IPS-NIHi7 (cell line): ENCODE measurements at regions not wholly inside any gene's neighbourhood (a gene's known extent, or its start where the extent isn't known, plus 50 kb on each side); places are given as distances from the start of the nearest gene placed in this dataset.

ENCODE experiments used
- DNase-seq: peaks from one replicate; pipeline ENCODE4 v3.0.0; 2012; ENCODE audit warnings: mixed read lengths; ENCODE audit errors: extremely low spot score

DNA sequence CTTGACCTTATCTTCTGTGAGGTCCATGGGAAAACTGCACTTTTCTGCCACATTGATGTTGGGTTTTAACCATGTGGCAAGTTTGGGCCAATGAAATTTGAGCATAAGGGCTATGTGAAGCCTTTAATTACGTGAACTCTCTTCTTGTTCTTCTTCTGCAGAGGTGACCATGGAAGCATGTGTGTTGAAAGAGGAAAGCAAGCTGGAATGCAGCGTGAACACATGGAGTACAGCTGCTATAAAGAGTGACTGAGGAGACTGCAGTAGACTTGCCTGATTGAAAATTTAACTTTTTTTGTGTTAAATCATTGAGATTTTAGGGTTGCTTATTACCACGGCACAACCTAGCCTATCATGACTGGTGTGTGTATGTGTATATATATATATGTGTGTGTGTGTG, 347.3 kb downstream of the ZIC1 start:
- no peak for DNase-seq

DNA sequence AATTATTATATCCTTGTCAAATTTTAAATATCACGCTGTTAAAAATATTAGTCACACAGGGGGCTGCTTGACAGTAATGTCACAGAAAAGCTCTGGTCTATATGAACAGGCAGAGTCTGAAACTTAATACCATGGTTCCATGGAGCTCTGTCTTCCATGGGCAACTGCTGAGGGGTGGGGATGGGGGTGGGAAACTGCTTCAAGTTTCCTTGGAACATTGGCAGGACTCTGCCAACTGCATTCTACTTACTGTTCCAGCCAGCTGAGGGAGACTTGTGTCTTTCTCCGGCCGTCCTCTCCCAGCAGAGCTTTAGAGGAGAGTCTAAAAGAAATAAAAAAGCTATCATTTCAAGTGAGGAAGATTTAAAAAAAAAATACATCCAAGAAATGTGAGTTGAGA, 348.7 kb downstream of the ZIC1 start:
- DNase-seq, result no peak

DNA sequence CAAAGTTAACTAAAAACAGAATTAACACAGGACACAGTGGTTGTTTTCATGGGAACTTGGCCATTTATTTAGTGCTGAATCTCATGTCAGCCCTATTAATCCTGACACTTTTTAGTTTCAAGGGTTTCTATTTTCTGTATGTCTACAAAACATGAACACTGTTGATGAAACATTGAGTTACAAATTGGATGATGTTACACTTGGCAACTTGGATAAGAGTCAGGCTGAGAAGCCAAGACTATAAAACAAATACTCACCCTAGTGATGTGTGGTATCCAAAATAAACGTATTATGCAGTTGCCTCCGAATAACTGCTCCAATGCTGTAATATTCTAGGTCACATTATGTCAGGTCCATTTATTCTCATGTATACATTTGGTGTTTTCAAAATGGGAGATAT, 349.6 kb downstream of the ZIC1 start:
- no peak for DNase-seq

DNA sequence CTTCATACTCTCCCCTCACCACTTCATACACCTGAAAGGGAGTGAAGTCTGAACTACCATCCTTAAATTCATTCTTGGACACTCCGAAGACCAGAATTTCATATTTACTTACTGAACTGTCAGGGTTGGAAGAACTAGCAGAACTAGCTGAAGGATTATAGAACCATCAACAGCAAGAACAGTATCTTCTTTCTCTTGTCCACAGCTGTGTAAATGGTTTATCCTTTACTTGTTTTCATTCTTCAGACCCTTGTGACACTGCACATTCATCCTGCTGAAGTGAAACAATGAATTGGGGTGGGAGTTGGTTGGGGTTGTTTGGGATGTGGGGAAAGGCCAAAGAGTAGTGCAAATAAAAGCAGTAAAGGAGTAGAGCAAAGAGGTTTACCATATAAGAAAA, 350.9 kb downstream of the ZIC1 start:
- no peak for DNase-seq

DNA sequence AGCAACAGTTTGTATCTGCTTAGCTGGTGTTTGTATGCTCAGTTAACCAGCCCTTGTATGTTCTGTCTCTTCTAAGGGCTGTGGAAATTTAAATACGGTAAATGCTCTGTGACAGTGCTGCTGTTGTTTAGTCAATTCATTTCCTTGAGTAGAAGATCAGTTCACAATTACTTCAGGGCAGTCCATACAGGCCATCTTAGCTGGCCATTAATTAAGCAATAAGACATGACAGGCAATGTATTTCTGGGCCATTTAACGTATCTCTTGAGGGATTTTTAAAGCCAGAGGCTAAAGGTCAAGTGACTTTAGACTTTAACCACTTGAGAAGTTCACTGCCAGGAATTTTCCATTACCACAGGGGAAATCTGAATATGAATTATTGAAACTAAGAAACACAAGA, 351.8 kb downstream of the ZIC1 start:
- no peak for DNase-seq

DNA sequence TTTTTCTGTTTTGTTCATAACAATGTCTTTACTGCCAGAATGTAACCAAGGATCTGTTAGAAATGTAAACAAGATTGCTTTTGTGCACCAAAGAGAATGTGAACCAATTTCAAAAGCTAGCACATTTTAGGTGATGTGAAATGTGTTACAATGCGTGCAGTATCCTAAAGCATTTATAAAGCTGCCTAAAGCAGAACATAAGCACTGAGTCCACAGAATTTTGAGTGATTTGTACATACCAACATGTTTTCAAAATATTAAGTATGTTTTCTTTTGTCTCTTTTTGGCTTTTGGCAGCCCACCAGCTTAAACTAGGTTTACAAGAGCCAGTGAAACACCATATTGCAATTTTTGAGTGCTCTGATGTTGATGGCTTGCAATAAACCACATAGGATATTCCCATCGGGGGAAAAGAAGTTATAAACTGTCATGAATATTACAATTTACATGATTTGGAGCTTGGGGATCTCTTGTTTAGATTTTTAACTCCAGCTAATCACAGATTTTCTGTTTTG, 364.0 kb downstream of the ZIC1 start:
- DNase-seq, result no peak

DNA sequence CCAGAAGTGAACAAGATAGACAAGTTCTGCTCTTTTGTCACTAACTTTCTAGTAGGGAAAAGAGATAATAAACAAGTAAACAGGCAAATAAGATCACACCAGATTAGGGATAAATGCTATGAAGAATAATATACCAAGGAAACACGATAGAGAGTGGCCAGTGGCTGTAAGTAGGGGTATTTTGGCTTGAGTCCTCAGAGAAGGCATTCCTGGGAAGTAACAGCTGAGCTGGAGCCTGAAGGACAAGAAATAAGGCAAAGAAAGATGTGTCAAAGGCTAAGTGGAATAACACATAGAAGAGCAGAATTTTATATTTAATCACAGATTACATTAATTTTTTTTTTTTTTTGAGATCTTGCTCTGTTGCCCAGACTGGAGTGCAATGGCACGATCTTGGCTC, 366.2 kb downstream of the ZIC1 start:
- DNase-seq, result no peak

DNA sequence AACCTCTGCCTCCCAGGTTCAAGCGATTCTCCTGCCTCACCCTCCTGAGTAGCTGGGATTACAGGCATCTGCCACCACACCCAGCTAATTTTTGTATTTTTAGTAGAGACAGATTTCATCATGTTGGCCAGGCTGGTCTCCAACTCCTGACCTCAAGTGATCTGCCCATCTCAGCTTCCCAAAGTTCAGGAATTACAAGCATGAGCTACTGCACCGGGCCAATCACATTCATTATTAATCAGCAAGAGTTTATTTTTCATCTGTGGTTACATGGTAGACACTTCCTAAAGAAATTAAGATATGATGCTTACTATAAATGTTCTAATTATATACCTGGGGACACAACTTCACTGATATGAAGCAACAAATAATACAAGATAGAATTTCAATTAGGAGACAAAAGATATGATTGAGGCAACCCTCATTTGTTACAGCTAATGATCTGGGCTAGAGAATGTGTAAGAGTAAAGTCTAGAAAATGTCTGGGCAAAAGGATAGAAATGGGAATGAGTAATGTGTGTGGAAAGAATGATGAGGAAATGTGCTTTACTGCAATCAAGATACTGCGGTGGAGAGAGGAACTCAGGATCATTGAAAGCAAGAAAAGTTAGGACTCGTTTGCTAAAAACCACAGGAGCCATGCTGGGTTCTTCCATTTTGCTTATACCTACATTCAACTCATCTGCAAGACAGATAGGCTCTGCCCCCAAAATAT, 366.8 kb downstream of the ZIC1 start:
- no peak for DNase-seq

DNA sequence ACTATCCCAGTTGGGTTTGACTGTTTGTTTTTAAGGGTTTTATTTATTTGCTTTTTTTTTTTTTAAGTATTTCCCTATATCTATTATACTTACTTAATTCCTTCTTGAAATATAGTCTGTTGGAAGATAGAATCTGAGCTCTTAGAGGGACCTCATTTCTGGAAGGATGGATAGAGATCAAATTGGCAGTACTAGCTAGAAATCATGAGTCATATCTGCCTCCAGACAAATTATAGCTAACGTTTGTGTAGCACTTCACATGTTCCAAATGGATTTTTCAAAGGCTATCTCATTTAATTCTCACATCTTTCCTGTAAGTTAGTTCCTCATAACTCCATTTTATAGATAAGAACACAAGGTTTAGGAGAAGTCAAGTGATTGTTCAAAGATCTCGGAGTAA, 384.7 kb downstream of the ZIC1 start:
- no peak for DNase-seq

DNA sequence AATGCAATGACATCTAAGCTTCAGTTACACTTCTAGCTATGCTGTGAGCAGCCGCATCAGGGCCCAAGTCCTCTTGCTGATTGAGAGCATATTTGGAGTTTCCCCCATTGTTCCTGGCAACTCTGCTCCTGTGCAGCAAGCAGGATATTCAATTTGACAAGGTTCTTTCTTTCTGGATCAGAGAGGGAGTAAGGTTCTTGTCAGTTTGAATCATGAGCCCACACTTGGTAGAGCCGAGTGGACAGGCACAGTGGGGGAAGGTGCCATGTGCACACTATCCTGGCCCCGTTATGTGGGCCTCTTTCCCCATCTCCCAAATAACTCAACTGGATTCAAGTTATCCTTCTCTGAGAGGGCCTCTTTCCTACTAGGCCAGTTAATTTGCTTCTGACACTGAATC, 385.4 kb downstream of the ZIC1 start:
- no peak for DNase-seq

DNA sequence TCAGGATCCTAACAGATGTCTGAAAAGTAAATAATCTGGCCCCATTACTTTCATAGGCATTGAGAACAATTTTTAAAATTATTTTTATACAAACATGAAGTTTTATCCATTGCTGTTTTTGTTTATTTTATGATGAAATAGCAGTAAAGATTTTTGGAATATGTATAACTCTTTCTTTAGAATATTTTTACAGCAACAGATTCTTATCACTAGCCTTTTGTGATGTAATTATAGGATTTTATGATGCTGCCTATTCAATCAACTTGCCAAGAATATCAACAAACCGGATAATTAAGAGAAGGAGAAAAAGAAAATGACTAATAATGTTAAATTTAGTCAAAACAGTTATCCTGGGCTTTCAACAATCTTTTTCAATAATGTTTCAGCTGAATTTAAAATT, 386.3 kb downstream of the ZIC1 start:
- DNase-seq, result no peak

DNA sequence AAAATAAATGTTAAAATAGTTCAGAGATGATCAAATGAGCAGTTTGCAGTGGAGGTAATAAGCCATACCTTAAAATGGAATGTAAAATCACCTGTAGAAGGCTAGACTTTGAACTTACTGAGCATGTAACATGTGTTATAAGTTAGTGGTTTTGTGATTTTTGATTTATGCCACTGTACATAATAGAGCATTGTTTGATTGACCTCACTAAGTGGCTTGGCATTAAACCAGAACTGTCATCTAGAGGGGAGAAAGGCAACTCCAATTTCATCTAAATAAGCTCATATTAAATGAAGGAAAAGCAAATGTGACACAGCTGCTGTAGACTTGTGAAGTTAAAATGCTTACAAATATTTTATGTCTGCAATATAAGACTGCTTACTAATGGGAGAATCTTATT, 387.9 kb downstream of the ZIC1 start:
- DNase-seq, result no peak

DNA sequence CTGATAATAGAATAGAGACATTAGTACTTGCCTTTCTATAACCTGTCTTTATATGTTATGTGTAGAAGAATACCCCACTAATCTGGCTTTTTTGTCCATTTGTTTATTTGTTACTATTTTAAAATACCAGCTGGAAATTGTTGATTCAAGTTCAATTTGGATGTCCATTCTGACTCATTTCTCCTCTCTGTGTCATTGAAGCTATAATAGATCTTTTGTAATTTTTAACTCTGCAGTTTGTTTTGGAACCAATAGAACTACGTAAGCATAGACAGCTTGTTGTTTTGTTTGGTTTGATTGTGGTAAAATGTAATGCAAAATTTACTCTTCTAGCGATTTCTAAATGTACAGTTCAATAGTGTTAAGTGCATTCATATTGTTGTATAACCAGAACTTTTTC, 390.4 kb downstream of the ZIC1 start:
- DNase-seq, result no peak

DNA sequence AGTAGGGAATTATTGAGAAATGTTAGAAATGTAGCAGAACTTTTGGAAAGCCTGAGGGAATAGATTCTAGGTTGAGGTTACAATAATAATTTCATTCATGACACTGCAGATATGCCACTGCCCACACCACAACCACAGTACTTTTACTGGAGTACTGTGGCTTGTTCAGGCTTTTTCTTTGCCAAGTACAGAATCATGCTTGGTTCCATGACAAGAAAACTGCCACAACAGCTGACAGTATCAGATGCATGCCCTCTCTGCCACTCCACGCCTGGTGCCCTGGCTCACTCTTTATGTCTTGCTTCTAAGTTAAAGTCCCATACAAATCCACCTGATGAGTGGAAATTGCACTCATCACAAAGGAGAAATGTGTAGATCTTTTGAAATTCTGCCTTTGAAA, 398.6 kb downstream of the ZIC1 start:
- no peak for DNase-seq

DNA sequence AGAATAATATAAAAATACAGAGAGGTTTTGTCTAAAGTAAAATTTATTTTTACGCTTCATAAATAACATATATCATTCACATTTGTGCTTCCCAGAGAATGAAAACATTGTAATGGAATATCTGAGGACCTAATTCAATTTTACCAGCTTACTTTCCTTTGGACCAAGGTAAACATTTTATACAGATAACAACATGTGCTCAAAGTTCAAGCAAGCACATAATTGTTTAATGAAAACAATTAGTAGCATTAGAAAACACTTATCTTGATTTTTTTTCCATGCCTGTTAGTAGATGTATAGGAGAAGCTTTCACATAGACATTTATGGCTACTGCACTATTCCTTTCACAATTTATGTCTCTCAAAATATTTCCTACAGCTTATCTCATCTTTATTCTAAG, 400.0 kb downstream of the ZIC1 start:
- no peak for DNase-seq

DNA sequence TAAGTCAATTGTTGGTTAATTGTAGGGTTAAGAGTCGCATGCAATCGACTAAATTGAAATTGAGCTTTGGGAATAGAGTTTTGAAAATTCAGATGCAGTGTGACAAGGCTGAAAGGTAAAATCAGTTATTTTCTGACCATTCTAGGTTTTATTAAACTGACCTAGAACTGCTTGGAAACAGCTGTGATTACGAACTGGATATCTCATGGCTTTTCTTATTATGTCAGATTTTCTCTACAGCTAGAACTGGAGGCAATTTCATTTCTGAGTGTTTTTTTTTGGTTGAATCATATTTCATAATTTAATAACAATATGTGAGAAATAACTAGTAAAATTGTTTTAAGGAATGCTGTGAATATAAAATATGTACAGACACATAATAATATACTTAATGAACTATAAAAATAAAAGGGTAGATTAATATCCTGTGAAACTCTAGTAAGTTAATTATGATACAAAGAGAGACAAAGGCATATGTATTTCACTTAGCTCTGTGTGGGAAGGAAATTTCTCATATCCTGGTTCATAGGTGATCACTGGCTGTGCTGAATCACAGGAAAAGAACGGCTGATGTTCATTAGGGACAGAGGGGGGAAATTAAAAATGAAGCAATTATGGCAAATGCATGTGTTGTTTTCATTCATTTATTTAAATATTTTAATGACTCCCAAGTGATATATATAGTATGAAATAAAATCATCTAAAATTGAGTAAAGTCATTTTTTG, 403.2 kb downstream of the ZIC1 start:
- no peak for DNase-seq

DNA sequence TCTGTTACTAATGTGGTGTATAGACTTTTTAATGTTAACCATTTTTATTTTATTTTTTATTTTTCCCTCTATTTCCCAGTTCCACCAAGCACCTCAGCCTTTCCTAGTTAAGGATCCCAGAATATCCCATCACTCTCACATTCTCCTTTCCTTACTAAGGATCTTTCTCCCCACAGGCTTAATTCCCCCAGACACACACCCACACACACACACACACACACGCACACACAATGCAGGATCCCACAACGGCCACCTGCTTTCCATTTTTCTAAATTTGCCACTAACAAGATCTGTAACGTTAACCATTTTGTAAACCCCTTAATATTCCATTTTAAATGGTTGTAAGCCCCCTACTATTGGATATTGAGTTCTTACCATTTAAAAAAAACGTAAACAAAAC, 404.1 kb downstream of the ZIC1 start:
- no peak for DNase-seq

DNA sequence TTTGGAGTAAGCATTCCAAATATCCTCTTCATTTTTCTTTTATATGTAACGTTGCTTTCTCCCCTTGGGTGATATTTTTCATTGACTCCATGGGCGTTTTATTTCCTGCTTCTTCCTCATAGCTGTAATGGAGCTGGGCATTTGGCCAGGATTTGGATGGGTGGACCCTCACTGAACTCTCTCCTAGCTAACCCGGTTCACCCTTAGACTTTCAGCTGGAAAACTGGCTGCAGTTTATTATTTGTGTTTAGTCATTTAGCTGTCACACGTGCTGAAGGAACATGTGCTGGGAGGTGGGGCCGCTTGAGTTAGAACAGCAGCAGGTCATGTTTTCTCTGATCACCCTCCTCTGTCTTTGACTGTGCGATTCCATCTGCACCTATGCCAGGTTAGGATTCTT, 407.6 kb downstream of the ZIC1 start:
- DNase-seq, result no peak

DNA sequence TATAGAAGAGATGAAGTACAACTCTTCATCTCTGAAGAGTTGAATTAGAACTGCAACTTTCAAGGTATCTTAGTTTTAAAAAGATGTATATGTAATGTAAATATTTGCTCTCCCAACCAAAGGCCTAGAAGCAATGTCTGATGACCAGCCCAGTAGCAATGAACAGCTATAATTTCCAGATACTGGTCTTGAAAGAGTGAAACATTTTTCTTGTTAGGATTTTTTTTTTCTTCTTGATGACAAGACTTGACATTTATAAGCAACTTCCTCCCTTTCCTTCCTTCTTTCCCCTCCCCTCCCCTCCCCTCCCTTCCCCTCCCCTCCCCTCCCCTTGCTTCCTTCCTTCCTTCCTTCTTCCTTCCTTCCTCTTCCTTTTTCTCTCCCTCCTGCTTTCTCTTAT, 423.4 kb downstream of the ZIC1 start:
- no peak for DNase-seq

DNA sequence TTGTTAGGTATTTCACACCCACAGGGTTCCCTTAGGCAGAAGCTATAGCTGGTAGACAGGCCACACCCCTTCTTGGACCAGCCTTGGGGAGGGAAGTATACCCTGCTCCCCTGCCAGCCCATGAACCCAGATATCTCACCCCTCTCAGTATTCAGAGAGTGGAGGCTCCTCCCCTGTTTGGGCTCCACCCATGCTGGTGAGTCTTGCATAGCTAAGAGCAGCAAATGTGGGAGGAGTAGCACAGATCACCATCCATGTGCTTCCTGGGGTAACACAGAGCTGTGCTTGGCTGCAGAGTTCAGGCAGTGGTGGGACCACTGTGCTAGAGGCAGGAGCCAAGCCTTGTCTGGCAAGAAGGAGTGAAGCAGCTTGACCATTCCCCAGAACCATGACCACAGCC, 427.2 kb downstream of the ZIC1 start:
- DNase-seq, result no peak

DNA sequence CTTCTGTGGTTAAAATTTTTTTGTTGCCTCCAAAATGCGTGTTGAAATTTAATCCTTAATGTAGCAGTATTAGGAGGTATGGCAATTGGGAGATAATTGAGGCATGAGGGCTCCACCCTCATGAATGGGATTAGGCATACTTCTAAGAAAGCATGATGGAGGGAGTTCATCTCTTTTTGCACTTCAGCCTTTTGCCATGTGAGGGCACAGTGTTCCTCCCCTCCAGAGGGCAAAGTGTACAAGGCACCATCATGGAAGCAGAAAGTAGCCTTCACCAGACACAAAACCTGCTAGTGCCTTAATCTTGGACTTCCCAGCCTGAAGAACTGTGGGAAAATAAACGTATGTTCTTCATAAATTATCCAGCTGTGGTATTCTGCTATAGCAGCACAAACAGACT, 429.5 kb downstream of the ZIC1 start:
- DNase-seq, result no peak

DNA sequence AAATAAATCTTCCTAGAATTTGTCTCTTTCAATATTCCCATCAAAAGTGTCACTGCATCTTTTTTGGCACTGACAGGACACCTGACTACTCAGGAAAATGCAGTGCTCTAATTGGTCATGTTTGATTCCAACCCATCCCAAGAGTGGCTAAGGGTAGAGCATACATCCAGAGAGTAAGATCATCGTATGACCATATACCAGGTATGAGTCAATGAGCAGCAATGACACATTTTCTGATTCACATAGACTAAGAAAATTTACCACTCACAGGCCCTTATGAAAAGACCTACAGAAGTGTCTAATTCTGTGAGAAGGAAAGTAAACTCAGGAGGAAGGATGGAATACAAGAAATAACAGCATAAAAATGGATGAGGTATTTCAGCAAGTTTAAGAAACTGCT, 434.2 kb downstream of the ZIC1 start:
- DNase-seq, result no peak

DNA sequence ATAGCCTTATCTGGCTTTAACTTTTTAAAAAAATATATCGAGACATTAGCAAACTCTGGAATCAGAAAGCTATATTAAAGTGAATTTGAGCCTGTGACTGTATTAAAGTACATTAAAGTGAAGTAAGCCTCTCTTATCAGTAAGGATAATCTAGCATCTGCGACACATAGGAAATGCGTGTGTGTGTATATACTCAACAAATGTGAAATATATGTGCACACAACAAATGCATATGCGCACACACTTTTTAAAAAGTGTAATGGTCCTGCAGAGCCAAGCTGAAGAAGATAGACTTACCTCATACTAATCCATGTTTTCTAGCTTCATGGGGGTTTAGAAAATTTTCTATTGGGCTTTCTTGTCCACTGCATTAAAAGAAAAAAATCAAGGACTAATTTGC, 437.1 kb downstream of the ZIC1 start:
- no peak for DNase-seq
